ENCODE measurements at regions not wholly inside any gene's neighbourhood (a gene's known extent, or its start where the extent isn't known, plus 50 kb on each side); places are given as distances from the start of the nearest gene placed in this dataset.

DNA sequence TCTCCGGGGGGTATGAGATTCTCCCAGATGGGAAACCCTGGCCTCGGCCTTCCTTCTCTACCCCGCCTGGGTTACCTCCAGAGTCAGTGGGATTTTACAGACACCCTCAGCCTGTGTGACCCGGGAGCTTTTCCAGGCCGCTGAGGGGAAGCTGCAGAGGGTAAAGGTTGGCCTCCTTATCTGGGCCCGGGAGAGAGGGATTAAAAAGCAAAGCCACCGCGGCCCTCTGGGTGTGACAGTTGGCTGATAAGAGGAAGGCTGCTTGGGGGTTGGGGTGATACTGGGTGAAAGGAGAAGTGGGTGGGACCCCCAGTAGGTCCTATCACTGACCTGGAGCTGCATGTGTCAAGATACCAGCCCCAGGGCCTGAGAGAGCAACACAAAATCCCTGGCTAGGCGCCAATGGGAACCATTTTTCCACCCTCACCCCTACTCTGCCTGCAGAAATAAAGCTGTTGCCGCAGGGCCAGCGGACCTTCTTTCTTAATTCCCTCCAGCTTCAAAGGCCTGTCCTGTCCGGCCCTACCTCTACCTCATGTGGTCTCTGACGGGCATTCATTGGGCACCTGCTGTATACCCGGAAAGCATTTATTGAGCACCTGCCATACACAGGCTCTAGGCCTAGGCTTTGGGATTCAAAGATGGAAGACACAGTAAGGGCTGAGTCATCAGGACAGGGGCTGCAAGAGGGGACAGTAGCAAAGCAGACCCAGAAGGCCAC lies 77.6 kb upstream of the GSE1 start:
- Mint-ChIP-seq H3K4me1 (ENCODE audit: low read depth) (peaks cover 7% of the 10 kb centered on the region), H3K9me3 (no peaks in the 10 kb centered on the region), H3K27me3 (no peaks in the 10 kb centered on the region), H3K27ac (peak overlapping the region; percentile 65), H3K36me3 (ENCODE audit: low read depth) (no peaks in the 10 kb centered on the region), H3K4me3 (no peak overlapping the region)

DNA sequence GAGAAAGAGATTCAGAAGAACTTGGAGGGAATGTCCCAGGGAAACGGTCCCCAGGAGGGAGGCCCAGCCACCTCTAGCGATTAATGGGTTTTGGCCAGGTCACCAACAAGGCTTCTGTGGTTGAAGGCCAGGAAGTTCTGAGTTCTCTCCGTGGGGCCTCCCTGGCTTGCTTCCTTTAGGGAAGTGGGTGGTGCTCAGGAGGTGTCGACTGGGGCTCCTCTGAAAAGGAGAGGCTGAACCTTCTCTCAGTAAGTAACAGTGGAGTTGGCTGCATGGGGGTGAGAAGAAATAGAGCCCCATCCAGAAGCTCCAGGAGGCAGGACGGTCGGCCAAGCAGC lies 77.1 kb upstream of the GSE1 start:
- Mint-ChIP-seq H3K9me3 (no peaks in the 10 kb centered on the region), H3K27ac (no peak overlapping the region), H3K36me3 (ENCODE audit: low read depth) (no peaks in the 10 kb centered on the region), H3K4me3 (no peak overlapping the region), H3K4me1 (ENCODE audit: low read depth) (peaks cover 7% of the 10 kb centered on the region), H3K27me3 (no peaks in the 10 kb centered on the region)

DNA sequence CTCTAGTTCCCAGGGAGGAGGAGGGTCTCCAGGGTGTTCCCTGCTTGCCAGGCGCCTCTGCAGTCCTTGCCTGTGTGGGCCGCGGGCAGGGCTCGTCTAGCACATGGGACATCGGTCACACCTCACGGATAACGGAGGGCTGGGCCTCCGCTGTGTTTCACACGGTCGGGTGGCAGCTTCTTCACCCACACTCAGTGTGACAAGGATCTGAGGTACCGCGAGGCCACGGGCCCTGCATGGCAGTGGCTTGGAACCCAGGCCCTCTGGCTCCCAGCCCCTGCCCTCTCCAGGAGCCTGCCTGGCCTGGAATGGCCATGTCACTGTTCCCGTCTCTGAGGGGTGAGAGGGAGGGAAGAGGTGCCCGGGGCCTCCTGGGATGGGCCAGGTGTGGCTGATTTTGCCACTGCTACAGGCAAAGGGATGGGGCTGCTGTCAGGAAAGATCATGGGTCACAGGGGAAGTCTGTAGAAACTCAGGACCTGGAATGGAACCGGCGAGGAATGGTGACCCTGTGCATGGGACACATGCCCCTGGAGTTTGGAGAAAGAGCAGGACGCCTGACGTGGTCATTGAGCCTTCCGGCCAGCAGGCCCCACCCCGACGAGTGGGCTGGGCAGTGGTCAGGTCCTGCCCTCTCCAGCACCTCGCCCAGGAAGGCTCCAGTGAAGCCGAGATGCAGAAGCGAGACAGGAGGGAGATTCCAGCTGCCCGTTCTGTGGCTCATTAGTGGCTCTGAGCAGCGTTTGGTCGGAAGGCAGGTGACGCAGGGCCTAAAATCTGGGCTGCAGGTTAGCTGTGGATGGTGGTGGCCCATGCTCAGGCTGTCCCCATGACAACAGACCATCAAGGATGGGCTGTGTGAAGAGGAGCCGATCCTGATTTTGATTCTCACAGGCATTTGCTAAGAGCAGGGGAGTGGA lies 76.5 kb upstream of the GSE1 start:
- Mint-ChIP-seq H3K36me3 (ENCODE audit: low read depth) (no peaks in the 10 kb centered on the region), H3K9me3 (no peaks in the 10 kb centered on the region), H3K4me1 (ENCODE audit: low read depth) (peaks cover 8% of the 10 kb centered on the region), H3K27ac (no peak overlapping the region), H3K27me3 (no peaks in the 10 kb centered on the region), H3K4me3 (no peak overlapping the region)

DNA sequence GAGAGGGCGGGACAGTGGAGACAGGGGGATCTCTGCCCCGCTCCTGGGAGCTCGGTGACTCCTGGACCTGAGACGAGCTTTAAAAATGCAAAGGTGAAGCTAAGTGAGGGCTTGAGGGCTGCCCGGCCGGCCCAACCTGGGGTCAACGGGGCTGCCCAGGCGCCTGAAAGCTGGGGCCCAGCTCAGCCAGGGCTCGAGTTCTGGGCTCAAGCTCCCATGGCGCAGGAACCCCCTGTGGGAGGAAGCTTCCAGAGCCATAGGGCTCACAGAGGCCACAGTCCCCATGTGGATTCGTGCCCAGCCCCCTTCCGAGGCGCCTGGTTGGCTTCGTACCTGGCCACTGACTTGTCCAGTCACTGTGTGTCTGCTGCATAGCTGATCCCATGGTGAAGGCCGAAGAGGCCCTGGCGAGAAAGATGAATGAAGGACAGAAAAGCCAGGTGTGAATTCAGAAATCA lies 75.8 kb upstream of the GSE1 start:
- Mint-ChIP-seq H3K36me3 (ENCODE audit: low read depth) (no peaks in the 10 kb centered on the region), H3K27ac (no peak overlapping the region), H3K4me1 (ENCODE audit: low read depth) (peaks cover 10% of the 10 kb centered on the region), H3K4me3 (no peak overlapping the region), H3K9me3 (no peaks in the 10 kb centered on the region), H3K27me3 (no peaks in the 10 kb centered on the region)

DNA sequence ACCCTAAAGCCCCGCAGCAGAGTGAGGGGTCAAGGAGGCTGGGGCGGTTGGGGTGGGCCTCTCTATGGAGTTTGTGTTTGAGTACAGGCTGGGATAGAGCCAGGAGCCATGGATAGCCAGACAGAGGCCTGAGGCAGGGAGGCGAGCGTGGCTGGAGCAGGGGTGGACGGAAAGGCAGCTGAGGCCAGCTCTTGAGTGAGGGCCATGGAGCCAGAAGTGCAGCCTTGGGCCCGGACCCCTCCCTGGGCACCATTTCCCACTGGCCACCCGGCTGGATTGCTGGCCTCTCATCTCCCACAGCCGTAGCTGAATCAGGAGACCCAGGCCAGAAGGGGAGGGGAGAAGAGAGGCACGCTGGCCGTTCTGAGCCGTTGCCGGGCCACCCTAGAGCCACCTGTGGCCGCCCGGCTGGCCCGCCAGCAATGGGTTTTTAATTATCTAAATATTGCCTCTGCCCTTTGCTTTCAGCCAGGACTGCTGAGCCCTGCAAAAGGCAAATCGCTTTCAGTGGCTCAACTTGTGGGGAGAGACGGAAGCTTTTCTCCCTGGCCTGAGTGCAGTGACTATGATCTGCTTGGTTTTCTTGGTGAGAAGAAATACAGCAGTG lies 75.2 kb upstream of the GSE1 start:
- H3K36me3 Mint-ChIP-seq (ENCODE audit: low read depth), result no peaks in the 10 kb centered on the region
- H3K27ac Mint-ChIP-seq, result no peak overlapping the region
- H3K27me3 Mint-ChIP-seq, result no peaks in the 10 kb centered on the region
- H3K4me1 Mint-ChIP-seq (ENCODE audit: low read depth), result peaks cover 10% of the 10 kb centered on the region
- no peak overlapping the region for H3K4me3 Mint-ChIP-seq
- no peaks in the 10 kb centered on the region for H3K9me3 Mint-ChIP-seq

DNA sequence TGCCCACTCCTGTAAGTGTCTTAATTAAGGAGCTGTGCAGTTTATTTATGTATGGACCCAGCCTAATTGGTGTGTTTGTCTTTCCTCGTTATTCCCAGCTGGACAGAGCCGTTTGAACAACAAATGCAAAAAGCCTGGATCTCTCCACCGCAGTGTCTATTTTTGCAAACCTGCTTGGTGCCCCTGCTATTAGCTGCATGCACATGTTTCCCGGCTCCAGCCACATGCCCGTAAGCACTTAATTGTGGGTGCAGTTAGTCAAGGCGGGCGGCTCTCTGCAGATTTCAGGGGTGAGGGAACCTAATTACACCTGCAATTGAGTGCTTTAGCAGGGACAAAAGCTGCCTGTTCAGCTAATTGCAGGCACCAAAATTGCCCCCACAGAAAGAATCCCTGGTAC lies 74.0 kb upstream of the GSE1 start:
- H3K27ac Mint-ChIP-seq, result no peak overlapping the region
- no peak overlapping the region for H3K4me3 Mint-ChIP-seq
- no peaks in the 10 kb centered on the region for H3K36me3 Mint-ChIP-seq (ENCODE audit: low read depth)
- peaks cover 10% of the 10 kb centered on the region for H3K4me1 Mint-ChIP-seq (ENCODE audit: low read depth)
- H3K27me3 Mint-ChIP-seq, result no peaks in the 10 kb centered on the region
- H3K9me3 Mint-ChIP-seq, result no peaks in the 10 kb centered on the region

DNA sequence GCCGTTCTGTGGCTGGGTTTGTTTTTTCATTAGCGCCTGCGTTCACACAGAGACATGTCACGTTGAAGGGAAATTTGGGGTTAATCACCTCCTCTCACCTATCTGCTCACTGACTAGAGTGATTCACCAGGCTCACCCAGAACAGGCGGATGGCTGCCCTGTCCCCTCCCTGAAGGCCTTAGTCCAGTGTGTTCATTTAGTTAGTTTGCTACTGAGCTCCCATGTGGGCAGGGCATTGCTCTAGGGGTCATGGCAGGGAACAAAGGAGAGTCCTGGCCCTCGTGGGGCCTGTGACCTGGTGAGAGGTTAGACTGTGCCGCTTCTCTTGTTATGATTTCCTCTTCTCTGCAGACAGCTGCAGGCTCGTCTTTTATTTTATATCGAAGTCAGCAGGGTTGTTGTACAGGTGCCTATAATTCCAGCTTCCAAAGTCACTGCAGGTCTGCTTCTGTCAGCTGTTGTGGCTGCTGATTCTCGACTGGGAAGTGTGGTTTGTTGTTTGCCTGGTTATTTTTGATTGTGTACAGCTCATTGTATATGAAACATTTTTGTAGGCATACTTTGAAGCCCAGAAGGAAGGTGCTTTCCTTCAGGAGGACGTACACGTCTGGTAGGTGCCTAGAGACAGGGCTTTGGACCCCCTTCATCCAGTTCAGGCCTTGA lies 73.4 kb upstream of the GSE1 start:
- H3K36me3 Mint-ChIP-seq (ENCODE audit: low read depth), result no peaks in the 10 kb centered on the region
- H3K4me3 Mint-ChIP-seq, result no peak overlapping the region
- H3K4me1 Mint-ChIP-seq (ENCODE audit: low read depth), result peaks cover 10% of the 10 kb centered on the region
- no peaks in the 10 kb centered on the region for H3K27me3 Mint-ChIP-seq
- no peaks in the 10 kb centered on the region for H3K9me3 Mint-ChIP-seq
- H3K27ac Mint-ChIP-seq, result no peak overlapping the region

DNA sequence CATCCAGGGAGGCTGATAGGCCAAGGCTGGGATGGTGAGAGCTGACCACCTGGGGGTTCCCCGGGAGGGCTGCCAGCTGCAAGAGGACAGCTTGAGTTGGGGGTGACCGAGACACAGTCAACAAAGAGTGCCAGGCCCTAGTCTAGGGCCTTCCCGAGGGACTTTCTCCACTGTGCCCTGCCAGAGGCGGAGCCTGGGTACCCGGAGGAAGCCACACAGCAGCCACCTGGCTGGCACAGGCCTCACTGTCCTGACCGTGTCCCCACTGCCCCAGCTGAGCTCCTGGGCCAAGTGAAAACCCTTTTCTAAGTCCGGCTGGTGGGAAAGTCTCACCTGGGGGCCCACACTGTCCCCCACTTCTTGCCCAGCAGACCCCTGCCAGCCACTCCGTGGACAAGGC lies 71.9 kb upstream of the GSE1 start:
- Mint-ChIP-seq H3K36me3 (ENCODE audit: low read depth) (no peaks in the 10 kb centered on the region), H3K9me3 (no peaks in the 10 kb centered on the region), H3K27ac (no peak overlapping the region), H3K4me1 (ENCODE audit: low read depth) (peaks cover 4% of the 10 kb centered on the region), H3K4me3 (no peak overlapping the region), H3K27me3 (no peaks in the 10 kb centered on the region)

DNA sequence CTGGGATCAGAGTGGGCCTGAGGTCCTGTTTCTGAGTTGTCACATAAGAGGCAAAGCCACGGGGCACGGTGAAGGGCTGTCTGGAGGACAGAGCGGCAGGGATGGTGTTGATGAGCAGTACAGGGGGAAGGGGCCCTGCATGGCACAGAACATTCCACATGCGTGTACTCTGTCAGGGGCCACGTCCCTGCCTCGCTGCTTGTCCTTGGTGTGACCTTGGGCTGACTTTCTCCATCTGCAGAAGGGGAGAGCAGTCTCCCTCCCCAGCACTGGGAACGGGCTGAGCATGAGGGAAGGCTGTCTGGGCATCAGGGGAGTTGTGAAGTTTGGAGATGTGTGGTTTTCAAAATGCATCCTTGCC lies 71.5 kb upstream of the GSE1 start:
- Mint-ChIP-seq H3K27ac (no peak overlapping the region), H3K9me3 (no peaks in the 10 kb centered on the region), H3K4me1 (ENCODE audit: low read depth) (peaks cover 4% of the 10 kb centered on the region), H3K4me3 (no peak overlapping the region), H3K36me3 (ENCODE audit: low read depth) (no peaks in the 10 kb centered on the region), H3K27me3 (no peaks in the 10 kb centered on the region)

DNA sequence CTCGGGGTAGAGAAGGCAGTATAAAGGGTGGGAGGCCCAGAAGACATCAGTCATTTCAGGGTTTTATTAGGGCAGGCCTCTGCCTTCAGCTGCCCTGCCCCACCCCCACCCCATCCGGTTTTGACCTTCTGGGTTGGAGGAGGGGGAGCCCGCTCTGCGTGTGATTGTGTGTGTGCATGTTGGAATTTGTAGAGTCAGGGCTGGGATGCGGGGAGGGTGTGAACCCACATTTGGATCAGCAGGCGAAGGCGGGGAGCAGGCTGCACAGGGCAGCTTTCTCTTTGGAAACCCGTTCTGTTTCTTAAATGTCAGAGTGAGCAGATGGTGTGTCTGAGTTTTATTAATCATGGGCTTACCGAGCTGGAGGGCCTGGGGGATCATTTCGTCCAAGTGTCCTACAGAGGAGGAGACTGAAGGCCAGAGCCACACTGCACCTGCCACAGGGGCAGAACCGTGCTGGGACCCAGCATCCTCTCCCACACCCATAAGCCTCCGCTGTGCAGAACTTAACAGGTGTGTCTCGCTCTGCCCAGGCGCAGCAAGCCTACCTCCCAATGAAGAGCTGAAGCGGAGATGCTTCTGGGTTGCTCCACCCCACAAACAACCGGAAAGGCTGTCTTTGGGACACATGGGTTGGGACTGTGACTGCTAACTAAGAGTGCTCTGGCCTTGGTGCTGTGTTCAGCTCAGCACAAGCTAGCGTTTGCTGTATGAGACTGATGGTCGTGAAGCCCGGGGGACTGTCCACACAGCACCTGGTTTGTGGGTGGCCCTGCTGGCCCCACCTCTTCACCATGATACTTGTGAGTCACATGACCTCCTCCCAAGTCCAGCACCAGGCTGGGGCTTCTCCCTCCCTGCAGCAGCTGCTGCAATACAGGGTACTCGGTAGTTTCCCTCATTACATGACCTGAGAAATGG lies 70.9 kb upstream of the GSE1 start:
- Mint-ChIP-seq H3K4me3 (no peak overlapping the region), H3K27ac (no peak overlapping the region), H3K4me1 (ENCODE audit: low read depth) (peaks cover 4% of the 10 kb centered on the region), H3K27me3 (no peaks in the 10 kb centered on the region), H3K36me3 (ENCODE audit: low read depth) (no peaks in the 10 kb centered on the region), H3K9me3 (no peaks in the 10 kb centered on the region)

DNA sequence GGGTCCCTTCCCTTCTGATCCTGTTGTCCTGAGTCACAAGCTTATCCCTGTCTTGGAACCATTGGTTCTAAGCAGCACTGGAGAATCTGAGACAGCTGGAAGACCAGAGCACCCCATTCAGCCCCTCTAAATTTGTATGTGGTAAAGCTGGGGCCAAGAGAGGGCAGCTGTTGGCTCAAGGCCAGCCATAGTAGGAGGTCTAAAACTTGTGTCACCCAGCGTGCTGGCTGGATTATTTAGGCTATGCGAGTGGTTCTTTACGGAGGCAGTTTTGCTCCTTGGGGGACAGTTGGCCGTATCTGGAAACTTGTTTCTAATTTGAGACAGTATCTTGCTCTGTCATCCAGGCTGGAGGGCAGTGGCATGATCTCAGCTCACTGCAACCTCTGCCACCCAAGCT lies 69.6 kb upstream of the GSE1 start:
- no peaks in the 10 kb centered on the region for H3K9me3 Mint-ChIP-seq
- no peak overlapping the region for H3K27ac Mint-ChIP-seq
- peaks cover 4% of the 10 kb centered on the region for H3K4me1 Mint-ChIP-seq (ENCODE audit: low read depth)
- H3K27me3 Mint-ChIP-seq, result no peaks in the 10 kb centered on the region
- H3K4me3 Mint-ChIP-seq, result no peak overlapping the region
- no peaks in the 10 kb centered on the region for H3K36me3 Mint-ChIP-seq (ENCODE audit: low read depth)

DNA sequence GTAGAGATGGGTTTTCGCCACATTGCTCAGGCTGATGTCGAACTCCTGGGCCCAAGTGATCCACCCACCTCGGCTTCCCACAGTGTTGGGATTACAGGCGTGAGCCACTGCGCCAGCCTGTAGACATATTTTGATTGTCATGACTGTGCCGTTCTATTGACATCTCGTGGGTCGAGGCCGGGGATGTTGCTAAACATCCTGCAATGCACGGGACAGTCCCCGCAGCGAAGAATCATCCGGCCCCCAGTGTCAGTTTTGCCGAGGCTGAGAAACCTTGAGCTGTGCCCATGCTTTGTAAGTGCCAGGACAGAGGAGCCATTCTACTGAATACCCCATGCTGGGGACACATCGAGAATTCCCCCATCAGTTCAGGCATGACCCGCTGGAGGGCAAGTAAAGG lies 69.1 kb upstream of the GSE1 start:
- Mint-ChIP-seq H3K27me3 (no peaks in the 10 kb centered on the region), H3K36me3 (ENCODE audit: low read depth) (no peaks in the 10 kb centered on the region), H3K27ac (no peak overlapping the region), H3K4me1 (ENCODE audit: low read depth) (peaks cover 4% of the 10 kb centered on the region), H3K4me3 (no peak overlapping the region), H3K9me3 (no peaks in the 10 kb centered on the region)

DNA sequence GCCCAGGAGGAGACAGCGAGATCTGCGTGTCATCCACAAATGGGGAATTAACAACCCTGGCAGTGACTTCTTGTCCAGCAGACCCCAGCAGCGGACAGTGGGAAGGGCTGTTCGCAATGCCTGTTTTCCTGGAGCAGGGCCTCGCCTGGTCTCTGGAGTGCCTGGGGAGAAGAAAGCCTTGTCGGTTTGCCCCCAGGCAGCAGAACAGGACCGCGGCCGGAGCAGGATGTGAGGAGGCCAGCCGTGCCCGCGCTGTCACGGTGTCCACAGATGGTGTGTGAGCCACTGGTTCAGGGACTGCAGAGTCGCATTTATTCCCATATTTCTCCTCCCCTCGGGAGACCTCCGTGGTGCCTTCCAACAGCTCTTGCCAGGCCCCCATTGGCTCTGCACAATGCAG lies 68.5 kb upstream of the GSE1 start:
- no peaks in the 10 kb centered on the region for H3K9me3 Mint-ChIP-seq
- H3K27me3 Mint-ChIP-seq, result no peaks in the 10 kb centered on the region
- H3K36me3 Mint-ChIP-seq (ENCODE audit: low read depth), result no peaks in the 10 kb centered on the region
- no peak overlapping the region for H3K27ac Mint-ChIP-seq
- H3K4me3 Mint-ChIP-seq, result no peak overlapping the region
- peaks cover 6% of the 10 kb centered on the region for H3K4me1 Mint-ChIP-seq (ENCODE audit: low read depth)

DNA sequence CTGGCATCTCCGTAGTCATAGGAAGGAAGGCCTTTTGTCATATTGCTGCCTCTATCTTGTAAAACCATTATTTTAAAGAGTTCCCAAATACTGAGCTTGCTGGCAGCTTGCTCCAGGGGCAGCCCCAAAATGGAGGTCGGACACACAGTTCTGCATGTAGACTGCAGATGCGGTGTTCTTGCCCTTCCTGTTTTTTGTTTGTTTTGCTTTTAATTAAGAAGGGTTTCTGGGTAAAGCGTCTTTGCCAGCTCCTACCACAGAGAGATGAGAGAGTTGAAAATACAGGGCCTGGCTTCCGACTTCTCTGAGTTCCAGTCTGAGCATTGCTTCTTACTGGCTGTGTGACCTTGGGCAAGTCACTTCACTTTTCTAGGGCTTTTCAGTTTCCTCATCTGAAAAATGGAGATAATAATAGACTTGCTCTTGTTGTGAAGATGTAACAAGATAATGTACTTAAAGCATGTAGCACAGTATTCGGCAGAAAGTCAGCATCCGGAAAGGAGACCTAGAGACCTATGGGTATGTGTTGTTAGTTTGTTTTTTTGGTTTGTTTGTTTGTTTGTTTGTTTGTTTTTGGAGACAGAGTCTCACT lies 67.8 kb upstream of the GSE1 start:
- Mint-ChIP-seq H3K9me3 (no peaks in the 10 kb centered on the region), H3K36me3 (ENCODE audit: low read depth) (no peaks in the 10 kb centered on the region), H3K4me3 (no peak overlapping the region), H3K4me1 (ENCODE audit: low read depth) (peaks cover 12% of the 10 kb centered on the region), H3K27ac (no peak overlapping the region), H3K27me3 (no peaks in the 10 kb centered on the region)

Data from stimulated activated naive CD8-positive, alpha-beta T cell treated with anti-CD3 and anti-CD28 coated beads, Interleukin-15, Interleukin-2, amounts not matched to agents 100 ng/mL and 50 ng/mL, for 24 hours (primary cell).